ENCODE measurements at regions not wholly inside any gene's neighbourhood (a gene's known extent, or its start where the extent isn't known, plus 50 kb on each side); places are given as distances from the start of the nearest gene placed in this dataset.

GRCh38 chr1:90246069-90246468 lies 251.2 kb downstream of the ZNF326 start (continued):
- 0 out of 2 replicates have a peak, but pooled peaks have one; percentile 25 for TF ChIP-seq ARID3A (IDR thresholded peaks at IDR 0.05; ENCODE audit: low read depth, low read length)

GRCh38 chr1:90236493-90236892 lies 241.6 kb downstream of the ZNF326 start:
- Histone ChIP-seq H3K27ac (ENCODE audit: extremely low read length, insufficient read depth, low read length) (no peak overlapping the region), H4K20me1 (ENCODE audit: insufficient read depth, low read length) (no peaks in the 10 kb centered on the region), H2AFZ (ENCODE audit: low read length) (no peak overlapping the region), H3K9me3 (ENCODE audit: low read length) (no peaks in the 10 kb centered on the region), H3K9ac (ENCODE audit: insufficient read depth, low read depth, low read length) (no peak overlapping the region), H3K36me3 (replicated peaks in 1 of 2; ENCODE audit: control insufficient read depth in 1 of 2, insufficient read depth in 2 of 2, low read length in 2 of 2) (no peaks in the 10 kb centered on the region), H3K4me3 (replicated peaks in 1 of 3; ENCODE audit: insufficient read depth in 1 of 3, low read depth in 2 of 3, low read length in 3 of 3) (no peak overlapping the region), H3K27me3 (ENCODE audit: control insufficient read depth in 1 of 2, insufficient read depth in 2 of 2, low read length in 2 of 2) (peaks cover 0 to 1% of the 10 kb centered on the region in 2 experiments; a peak in 1 of 5 replicates), H3K4me2 (ENCODE audit: low read depth, low read length) (no peak overlapping the region), H3K4me1 (ENCODE audit: insufficient read depth, low read length) (no peaks in the 10 kb centered on the region), H3K79me2 (ENCODE audit: insufficient read depth, low read length) (no peaks in the 10 kb centered on the region)
- no peak for FAIRE-seq
- intact Hi-C loops (cut with micrococcal nuclease; ENCODE audit: unreplicated experiment) (no loop called here), in situ Hi-C loops (cut with HindIII; ENCODE audit: extremely low pct_ligation_motif_present, low pct_unique_long_range_greater_than_20kb) (no loop called here)
- TF ChIP-seq BRCA1 (CRISPR knock-in tag; IDR thresholded peaks at IDR 0.05) (no peak), ELF1 (CRISPR knock-in tag; IDR thresholded peaks at IDR 0.05) (no peak)
- ATAC-seq: no peak
- no TSS peak for BruUV-seq (replicated peaks)
- no peak for DNase-seq (ENCODE audit: low spot score)
- ChIA-PET POLR2A (no interaction called here), CTCF (ENCODE audit: low intra/inter-chr PET ratio, low total read pairs) (no interaction called here)
- WGBS (ENCODE audit: low lambda C conversion rate): 44% methylated on average over 5 of the region's 6 CpGs

GRCh38 chr1:90223401-90223800 lies 228.5 kb downstream of the ZNF326 start:
- Histone ChIP-seq H3K27me3 (ENCODE audit: control insufficient read depth in 1 of 2, insufficient read depth in 2 of 2, low read length in 2 of 2) (no peaks in the 10 kb centered on the region), H3K9ac (ENCODE audit: insufficient read depth, low read depth, low read length) (no peak overlapping the region), H3K36me3 (replicated peaks in 1 of 2; ENCODE audit: control insufficient read depth in 1 of 2, insufficient read depth in 2 of 2, low read length in 2 of 2) (no peaks in the 10 kb centered on the region), H3K4me2 (ENCODE audit: low read depth, low read length) (no peak overlapping the region), H2AFZ (ENCODE audit: low read length) (no peak overlapping the region), H3K4me1 (ENCODE audit: insufficient read depth, low read length) (peaks cover 13% of the 10 kb centered on the region), H3K4me3 (replicated peaks in 1 of 3; ENCODE audit: insufficient read depth in 1 of 3, low read depth in 2 of 3, low read length in 3 of 3) (no peak overlapping the region), H3K9me3 (ENCODE audit: low read length) (peaks cover 16% of the 10 kb centered on the region), H4K20me1 (ENCODE audit: insufficient read depth, low read length) (no peaks in the 10 kb centered on the region), H3K27ac (ENCODE audit: extremely low read length, insufficient read depth, low read length) (no peak overlapping the region), H3K79me2 (ENCODE audit: insufficient read depth, low read length) (no peaks in the 10 kb centered on the region)
- ChIA-PET CTCF (ENCODE audit: low intra/inter-chr PET ratio, low total read pairs) (no interaction called here), POLR2A (no interaction called here)
- TF ChIP-seq ZSCAN25 (CRISPR knock-in tag; IDR thresholded peaks at IDR 0.05): no peak
- no peak for TF ChIP-seq ZNF816 (CRISPR knock-in tag; IDR thresholded peaks at IDR 0.05; ENCODE audit: borderline replicate concordance)
- no peak for TF ChIP-seq ZNF7 (CRISPR knock-in tag; IDR thresholded peaks at IDR 0.05)
- no peak for TF ChIP-seq FOXO1 (CRISPR knock-in tag; IDR thresholded peaks at IDR 0.05)
- no peak for TF ChIP-seq ATF2 (CRISPR knock-in tag; IDR thresholded peaks at IDR 0.05)
- TF ChIP-seq ZNF441 (CRISPR knock-in tag; IDR thresholded peaks at IDR 0.05; ENCODE audit: borderline replicate concordance): no peak
- no peak for TF ChIP-seq ZNF713 (CRISPR knock-in tag; IDR thresholded peaks at IDR 0.05)
- no peak for TF ChIP-seq CCAR2 (optimal IDR thresholded peaks at IDR 0.05; ENCODE audit: low read depth, low read length)
- no peak for TF ChIP-seq ZSCAN29 (CRISPR knock-in tag; conservative IDR thresholded peaks at IDR 0.05)
- TF ChIP-seq ZNF331 (CRISPR knock-in tag; IDR thresholded peaks at IDR 0.05): no peak
- intact Hi-C loops (cut with micrococcal nuclease; ENCODE audit: unreplicated experiment) (no loop called here), in situ Hi-C loops (cut with HindIII; ENCODE audit: extremely low pct_ligation_motif_present, low pct_unique_long_range_greater_than_20kb) (no loop called here)
- ATAC-seq: no peak
- BruUV-seq (replicated peaks): no TSS peak
- no peak for FAIRE-seq
- no peak for DNase-seq (ENCODE audit: low spot score)

All from HepG2 (cell line).